Left ventricle myocardium inferior (tissue), 1 donor: ENCODE measurements at regions not wholly inside any gene's neighbourhood (a gene's known extent, or its start where the extent isn't known, plus 50 kb on each side); places are given as distances from the start of the nearest gene placed in this dataset.
"Not testable (repeated sequence)": the region's sequence is repeated elsewhere in the genome, so short reads cannot be mapped to it uniquely, and the experiment has no call there.

Experiments used
- DNase-seq: peaks from one replicate; pipeline ENCODE4 v3.0.0-alpha.2; 2020
- H3K27ac ChIP-seq: fragments of 200-600 bp; replicated peaks from 2 replicates; pipeline ENCODE4 v1.8.0; 2021
- H3K27me3 ChIP-seq: fragments of 200-600 bp; 2 replicates; pipeline ENCODE4 v1.8.0; 2021; ENCODE audit warnings: low read depth
- H3K36me3 ChIP-seq: fragments of 200-600 bp; 2 replicates; pipeline ENCODE4 v1.8.0; 2021
- H3K4me1 ChIP-seq: fragments of 200-600 bp; 2 replicates; pipeline ENCODE4 v1.8.0; 2021
- H3K4me3 ChIP-seq: fragments of 200-600 bp; 2 replicates; pipeline ENCODE4 v1.8.0; 2021; ENCODE audit warnings: mild to moderate bottlenecking, moderate library complexity
- H3K9me3 ChIP-seq: fragments of 200-600 bp; replicated peaks from 2 replicates; pipeline ENCODE4 v1.8.0; 2021
- intact Hi-C: fragments of 100-400 bp; cut with micrococcal nuclease; formaldehyde crosslinking; loops from one replicate; pipeline ENCODE4 v1.11.0; 2022
- TF ChIP-seq, protein P1 (sequence below): fragments of 200-600 bp; IDR thresholded peaks from 2 replicates; pipeline ENCODE4 v1.8.0; 2021; ENCODE audit warnings: antibody characterized with exemption, mild to moderate bottlenecking, borderline replicate concordance
- donor health status: DM: no; HTN: yes; CAD: no; lungs with severe emphysema.

DNA sequence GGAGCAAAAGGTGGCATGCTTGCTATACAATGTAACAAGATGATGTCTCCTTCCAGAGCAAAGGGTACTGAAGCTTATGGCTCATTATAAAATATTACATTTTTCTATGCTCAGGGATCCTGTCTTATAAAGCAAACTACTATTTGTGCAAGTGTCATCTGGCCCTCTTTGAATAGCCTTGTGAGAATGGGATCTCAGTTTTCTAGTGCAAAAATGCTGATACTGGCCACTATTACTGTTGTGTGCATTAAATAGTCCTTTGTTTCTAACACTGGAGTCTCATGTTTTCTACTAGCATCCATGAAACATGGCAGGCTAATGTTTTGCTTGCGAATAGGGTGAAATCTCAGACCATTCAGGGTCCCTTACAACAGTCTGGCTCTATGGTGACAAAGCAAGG lies 823.0 kb downstream of the REEP3 start:
- no peak for DNase-seq
- H3K4me3 ChIP-seq = no peak overlapping the region
- no peaks in the 10 kb centered on the region for H3K36me3 ChIP-seq
- no peaks in the 10 kb centered on the region for H3K9me3 ChIP-seq
- TF ChIP-seq, protein P1, sequence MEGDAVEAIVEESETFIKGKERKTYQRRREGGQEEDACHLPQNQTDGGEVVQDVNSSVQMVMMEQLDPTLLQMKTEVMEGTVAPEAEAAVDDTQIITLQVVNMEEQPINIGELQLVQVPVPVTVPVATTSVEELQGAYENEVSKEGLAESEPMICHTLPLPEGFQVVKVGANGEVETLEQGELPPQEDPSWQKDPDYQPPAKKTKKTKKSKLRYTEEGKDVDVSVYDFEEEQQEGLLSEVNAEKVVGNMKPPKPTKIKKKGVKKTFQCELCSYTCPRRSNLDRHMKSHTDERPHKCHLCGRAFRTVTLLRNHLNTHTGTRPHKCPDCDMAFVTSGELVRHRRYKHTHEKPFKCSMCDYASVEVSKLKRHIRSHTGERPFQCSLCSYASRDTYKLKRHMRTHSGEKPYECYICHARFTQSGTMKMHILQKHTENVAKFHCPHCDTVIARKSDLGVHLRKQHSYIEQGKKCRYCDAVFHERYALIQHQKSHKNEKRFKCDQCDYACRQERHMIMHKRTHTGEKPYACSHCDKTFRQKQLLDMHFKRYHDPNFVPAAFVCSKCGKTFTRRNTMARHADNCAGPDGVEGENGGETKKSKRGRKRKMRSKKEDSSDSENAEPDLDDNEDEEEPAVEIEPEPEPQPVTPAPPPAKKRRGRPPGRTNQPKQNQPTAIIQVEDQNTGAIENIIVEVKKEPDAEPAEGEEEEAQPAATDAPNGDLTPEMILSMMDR = no peak
- no peaks in the 10 kb centered on the region for H3K27me3 ChIP-seq
- intact Hi-C loops = no loop called here
- H3K4me1 ChIP-seq = no peaks in the 10 kb centered on the region
- no peak overlapping the region for H3K27ac ChIP-seq

DNA sequence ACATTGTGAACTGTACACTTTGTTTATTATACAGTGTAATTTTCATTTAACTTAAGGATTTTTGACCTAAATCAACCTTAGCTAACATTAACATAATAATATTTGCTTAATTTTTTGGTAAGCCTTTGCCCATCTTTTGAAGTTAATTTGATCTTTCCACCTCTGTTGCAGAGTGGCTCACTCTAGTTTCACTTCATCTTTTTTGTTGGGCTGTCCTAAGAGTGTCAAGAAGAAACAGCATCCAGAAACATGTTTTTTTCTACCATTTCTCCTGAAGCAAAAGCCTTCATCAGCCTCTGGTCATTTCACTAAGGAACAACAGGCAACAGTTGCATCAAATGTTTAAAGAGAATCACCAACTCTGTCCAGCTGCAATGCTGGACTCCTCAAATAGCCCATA lies 824.7 kb downstream of the REEP3 start:
- TF ChIP-seq, protein P1 = no peak
- H3K4me1 ChIP-seq = no peaks in the 10 kb centered on the region
- H3K27ac ChIP-seq = no peak overlapping the region
- no peaks in the 10 kb centered on the region for H3K27me3 ChIP-seq
- DNase-seq = no peak
- no peak overlapping the region for H3K4me3 ChIP-seq
- H3K36me3 ChIP-seq = no peaks in the 10 kb centered on the region
- no peaks in the 10 kb centered on the region for H3K9me3 ChIP-seq
- intact Hi-C loops = no loop called here

DNA sequence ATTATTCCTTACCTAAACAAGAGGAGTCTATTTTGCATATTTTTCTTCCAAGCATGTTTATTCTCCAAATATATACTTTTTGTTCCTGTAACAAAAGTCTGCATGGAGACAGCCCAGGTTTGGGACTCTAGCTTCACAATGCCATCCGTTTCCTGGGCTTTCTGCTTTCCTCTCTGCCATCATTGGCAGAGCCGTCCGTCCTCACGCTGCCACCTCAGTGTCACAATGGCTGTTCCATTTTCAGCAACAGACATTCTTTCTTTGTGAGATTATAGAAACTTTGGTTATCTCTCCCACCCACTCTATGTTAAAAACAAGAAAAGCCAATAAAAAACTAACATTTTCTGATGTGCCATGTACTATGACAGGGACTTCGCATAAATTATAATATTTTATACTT lies 825.2 kb downstream of the REEP3 start:
- TF ChIP-seq, protein P1 = no peak
- intact Hi-C loops = no loop called here
- Histone ChIP-seq H3K27ac (no peak overlapping the region), H3K9me3 (no peaks in the 10 kb centered on the region), H3K4me3 (no peak overlapping the region), H3K36me3 (no peaks in the 10 kb centered on the region), H3K27me3 (no peaks in the 10 kb centered on the region), H3K4me1 (no peaks in the 10 kb centered on the region)
- no peak for DNase-seq

DNA sequence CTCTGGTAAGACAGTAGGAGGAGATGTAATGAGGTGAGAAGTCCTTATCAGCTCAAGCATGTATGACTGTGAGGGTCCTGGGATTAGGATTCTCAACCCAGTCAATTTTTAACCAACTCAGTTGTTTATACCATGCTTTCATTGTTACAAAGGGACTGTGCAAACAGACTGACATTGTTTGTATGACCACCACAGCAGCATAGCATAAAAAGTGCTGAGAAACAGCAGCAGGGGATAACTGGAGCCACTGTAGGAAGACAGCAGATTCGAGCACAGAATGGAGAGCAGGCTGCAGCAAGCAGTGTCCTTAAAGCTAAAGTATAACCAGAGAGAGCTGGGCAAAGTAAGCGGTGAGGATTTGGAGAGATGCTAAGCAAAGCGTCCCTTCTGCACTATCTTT lies 829.5 kb downstream of the REEP3 start:
- no peaks in the 10 kb centered on the region for H3K27me3 ChIP-seq
- no peak overlapping the region for H3K4me3 ChIP-seq
- H3K9me3 ChIP-seq = no peaks in the 10 kb centered on the region
- TF ChIP-seq, protein P1 = no peak
- H3K4me1 ChIP-seq = no peaks in the 10 kb centered on the region
- H3K36me3 ChIP-seq = no peaks in the 10 kb centered on the region
- intact Hi-C loops = no loop called here
- DNase-seq = no peak
- no peak overlapping the region for H3K27ac ChIP-seq

DNA sequence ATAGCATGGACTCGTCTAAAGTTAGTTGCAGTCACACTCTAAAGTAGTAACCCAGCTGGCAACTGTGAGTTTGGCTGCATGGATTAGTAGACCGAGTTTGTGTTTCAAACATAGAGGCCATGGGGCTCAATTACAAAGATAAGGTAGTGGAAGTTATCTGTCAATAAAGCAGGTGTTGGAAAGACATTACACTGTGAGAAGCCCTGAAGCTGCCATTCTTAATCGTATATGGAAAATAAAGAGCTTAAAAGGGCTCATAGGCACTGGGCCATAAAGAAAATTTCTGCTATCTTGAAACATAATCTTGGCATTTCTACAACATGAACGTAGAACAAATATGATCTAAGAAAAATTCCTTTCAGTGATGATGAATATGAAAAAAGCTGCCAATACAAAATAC lies 837.7 kb downstream of the REEP3 start:
- no peak for DNase-seq
- no peak overlapping the region for H3K27ac ChIP-seq
- TF ChIP-seq, protein P1 = no peak
- H3K27me3 ChIP-seq = no peaks in the 10 kb centered on the region
- no peaks in the 10 kb centered on the region for H3K4me1 ChIP-seq
- intact Hi-C loops = no loop called here
- H3K36me3 ChIP-seq = no peaks in the 10 kb centered on the region
- no peak overlapping the region for H3K4me3 ChIP-seq
- peaks cover 17% of the 10 kb centered on the region for H3K9me3 ChIP-seq

DNA sequence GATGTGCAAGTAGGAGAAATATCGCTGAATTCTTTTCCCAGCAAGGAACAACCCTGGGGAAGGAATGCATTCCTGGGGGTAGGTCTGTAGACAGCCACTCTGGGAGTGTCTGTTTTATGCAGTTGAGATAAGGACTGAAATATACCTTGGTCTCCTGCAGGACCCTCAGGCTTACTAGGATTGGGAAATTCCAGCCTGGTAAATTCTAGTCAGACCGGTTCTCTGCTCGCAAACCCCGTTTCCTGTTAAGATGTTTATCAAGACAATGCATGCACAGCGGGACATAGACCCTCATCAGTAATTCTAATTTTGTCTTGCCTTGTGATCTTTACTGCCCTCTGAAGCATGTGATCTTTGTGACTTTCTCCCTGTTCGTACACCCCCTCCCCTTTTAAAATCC lies 839.0 kb downstream of the REEP3 start:
- peaks cover 17% of the 10 kb centered on the region for H3K9me3 ChIP-seq
- H3K27me3 ChIP-seq, H3K36me3 ChIP-seq, DNase-seq, H3K4me1 ChIP-seq, intact Hi-C loops, H3K4me3 ChIP-seq, H3K27ac ChIP-seq: not testable (repeated sequence)
